Anterior cingulate cortex (tissue), 58 donors: ENCODE measurements at regions not wholly inside any gene's neighbourhood (a gene's known extent, or its start where the extent isn't known, plus 50 kb on each side); places are given as distances from the start of the nearest gene placed in this dataset.

ENCODE experiments used
- DNase-seq, 58 donors: peaks; one replicate each; lab custom pipeline; 2025; lab: John Stamatoyannopoulos, UW

- DNase-seq: peak in 34 of 58 donors; percentile 14 to 69 (median 38)
Measured at GRCh38 chr1:37234941-37235418, 200.7 kb upstream of the GRIK3 start.

DNA sequence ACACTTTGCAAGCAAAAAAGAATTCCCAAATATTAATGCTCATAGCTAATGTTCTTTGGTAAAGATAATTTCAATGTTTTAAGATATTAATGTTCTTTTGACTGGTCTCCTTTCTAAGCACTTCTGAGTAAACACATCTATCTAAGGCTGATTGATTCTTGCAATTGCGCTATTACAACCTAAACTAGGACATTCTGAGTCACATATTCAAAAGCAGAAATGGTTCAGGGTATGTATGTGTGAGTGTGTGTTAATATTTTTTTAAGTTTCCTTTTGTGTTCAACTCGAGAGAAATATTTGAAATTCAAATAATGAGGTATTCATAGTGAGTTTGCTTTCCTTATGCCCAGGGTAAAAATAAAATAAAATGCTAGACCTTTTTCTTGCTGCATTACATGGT, 203.6 kb upstream of the GRIK3 start:
- no peak for DNase-seq

DNA sequence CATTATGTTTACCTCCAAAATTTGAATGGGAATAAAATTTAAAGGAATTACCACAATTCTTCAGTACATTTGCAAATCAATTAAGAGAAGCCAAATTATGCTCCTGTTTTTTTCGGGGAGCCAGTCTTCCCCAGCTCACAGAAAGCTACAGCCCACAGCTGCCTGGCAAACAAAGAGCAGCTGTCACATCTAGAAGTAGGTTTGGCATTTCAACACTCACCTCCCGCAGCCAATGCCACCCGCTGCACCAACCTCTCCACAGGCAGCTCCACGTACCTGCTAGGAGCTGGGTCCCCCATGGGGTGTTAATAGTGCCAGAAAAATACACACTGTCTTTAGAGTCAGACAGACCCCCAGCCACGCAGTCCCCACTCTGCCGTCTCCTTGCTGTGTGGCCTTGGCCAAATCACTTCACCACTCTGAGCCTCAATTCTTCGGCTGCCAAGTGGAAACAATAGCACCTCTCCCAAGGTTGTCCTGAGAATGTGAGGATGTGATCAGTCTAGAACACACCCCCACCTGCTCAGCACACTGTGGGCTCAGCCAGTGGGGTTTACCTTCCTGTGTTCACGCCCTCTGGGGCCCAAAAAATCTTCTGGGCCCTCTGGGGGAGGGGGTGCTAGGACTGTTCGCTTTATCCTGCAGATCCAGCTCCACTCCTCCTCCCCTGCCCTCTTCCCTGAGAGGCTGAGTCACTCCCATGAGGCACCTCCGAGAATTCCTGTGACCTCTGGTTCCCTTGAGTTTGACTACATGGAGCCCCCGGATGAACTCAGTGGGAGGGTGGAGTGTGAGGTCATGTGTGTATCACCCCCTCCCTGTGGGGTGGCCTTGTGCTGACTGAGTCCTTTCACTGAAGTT, 204.3 kb upstream of the GRIK3 start:
- DNase-seq: peak in 1 of 58 donors; percentile 14

DNA sequence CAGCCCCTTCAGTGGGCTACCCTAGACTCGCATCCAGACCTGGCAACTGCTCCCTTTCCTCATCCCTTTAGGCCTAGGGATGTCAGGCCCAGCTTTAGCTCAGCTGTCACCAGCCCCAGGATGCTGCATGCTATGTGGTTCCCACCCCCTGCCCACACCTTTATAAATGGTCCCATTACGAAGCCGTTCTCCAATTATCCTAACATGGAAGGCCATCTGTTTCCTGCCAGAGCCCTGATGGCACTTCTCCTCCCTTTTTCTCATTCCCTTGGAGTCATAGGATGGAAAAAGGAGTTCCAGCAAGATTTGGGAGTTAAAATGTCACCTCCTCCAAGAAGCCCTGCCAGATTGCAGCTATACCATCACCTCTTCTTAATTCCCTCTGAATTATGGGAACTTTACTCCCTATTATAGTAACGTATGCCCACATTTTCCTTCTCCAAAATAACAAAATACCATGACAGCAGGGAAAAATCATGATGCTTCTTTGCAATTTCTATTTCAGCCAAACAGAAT, 205.0 kb upstream of the GRIK3 start:
- DNase-seq: no peak

- peak in 3 of 58 donors; percentile 4 to 16 (median 8) for DNase-seq
Measured at GRCh38 chr1:37240897-37241296, 206.6 kb upstream of the GRIK3 start.

DNA sequence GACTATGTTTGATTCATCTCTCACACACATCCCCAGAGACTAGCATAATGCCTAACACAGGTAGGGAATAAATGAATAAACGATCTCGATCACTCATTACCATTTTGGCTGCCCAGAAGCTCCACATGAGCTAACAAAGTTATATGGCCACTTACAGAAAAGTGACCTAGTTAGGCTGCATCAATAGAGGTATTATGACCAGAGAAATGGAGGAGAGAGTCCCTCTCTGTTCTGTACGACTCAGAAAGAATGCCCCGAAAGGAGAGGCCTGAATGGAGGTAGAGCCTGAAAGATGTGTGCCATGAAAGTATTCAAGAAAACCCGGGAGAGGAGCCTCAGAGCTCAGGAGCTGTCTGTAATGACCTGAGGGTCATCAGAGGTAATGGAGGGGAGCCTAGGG, 208.2 kb upstream of the GRIK3 start:
- DNase-seq: no peak

DNA sequence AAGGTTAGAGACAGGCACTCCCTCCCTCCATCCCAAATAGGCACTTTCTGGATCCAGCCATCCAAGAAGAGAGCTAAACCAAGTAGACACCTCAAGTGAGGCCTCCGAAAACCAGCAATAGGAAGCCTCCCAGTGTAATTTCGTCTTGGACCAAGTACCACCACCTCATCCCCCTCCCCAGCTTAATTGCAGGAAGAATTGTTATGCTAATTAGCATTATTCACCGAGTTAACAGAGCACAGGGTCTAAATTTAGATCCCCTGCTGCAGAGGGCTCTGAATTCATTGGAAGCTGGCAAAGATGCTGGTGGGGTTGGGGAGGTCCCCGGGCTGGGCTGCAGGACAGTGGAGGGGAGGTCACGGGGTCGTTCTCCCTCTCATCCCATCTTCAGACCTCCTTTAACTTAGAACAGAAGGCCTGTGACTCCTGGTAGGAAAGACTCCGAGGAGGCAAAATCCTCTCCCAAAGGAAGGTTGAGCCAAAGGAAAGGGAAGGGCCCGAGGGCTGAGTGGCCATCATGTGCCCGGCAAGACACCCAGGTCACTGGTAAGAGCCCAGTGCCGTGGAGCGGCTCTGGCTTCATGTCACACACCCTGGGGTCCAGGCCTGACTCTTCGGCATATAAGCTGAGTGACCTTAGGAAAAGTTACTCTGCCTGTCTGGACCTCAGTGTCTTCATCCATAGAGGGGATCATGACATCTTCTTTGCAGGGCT, 209.2 kb upstream of the GRIK3 start:
- no peak for DNase-seq

GRCh38 chr1:37244083-37244480, 209.8 kb upstream of the GRIK3 start:
- no peak for DNase-seq

DNA sequence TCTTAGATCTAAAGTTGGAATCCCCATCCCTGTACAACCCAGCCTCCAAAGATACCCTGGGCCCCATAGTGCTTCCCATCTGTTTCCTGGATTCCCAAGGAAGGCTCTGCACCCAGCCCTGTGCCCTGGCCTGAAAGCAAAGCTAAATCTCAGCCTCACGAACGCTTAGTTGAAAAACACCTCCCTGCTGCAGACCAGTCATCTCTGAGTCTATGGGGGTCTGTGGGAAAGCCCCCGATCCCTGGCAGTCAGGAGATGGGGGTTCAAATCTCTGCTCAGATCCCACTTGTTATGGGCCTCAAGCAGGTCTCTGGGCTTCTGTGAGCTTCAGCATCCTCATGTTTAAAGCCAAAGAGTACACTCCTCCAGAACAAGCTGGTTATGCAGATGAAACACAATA, 210.5 kb upstream of the GRIK3 start:
- no peak for DNase-seq

DNA sequence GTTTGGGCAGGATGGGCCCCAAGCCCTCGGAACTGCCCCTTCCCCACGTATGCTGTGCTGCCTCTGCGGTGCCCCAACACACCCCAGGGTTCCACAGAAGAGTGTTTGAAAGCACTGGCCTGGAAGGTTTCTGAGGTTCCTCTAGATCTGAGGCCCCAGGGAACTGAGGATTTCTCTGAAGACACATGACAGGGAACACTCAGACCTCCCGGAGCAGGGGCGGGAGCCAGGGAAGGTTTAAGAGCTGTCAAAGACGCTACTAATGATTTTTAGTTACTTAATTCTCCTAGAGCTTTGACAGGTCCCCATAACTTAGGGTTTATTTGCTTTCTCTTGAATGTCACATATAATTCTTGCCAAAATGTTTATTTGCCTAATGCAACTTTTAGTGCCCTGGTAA, 212.3 kb upstream of the GRIK3 start:
- DNase-seq: no peak

GRCh38 chr1:37250371-37250770, 216.1 kb upstream of the GRIK3 start:
- no peak for DNase-seq

DNA sequence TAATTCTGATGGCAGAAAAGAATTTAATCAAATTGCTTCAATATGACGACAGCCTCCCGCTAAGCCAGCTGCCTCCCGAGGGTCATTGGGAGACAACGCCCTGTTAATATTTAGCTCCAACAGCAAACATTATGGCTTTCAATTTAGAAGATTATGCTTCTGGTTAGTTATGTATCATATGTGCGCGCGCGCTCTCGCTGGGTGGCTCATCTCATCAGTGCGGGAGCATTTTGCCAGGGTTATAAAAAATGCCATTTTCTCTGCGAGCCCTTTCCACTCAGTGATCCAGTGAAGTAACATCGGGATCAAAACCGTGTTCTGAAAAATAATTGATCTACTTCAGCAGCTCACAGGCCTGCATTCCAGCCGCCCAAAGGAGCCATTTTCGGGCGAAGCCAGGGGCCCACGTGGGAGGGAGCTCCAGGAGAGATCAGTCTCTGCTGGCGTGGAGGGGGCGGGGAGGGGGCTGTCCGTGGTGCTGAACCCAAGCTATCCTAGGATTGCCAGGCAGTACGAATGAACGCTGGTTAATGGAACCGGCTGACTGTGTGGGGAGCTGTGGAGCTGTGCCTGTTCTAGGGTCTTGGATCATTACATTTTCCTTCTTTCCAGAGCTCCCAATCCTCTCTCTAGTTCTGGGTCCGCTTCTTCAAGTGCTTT, 219.1 kb upstream of the ZC3H12A start:
- DNase-seq: peak in 45 of 58 donors; percentile 6 to 75 (median 31)

DNA sequence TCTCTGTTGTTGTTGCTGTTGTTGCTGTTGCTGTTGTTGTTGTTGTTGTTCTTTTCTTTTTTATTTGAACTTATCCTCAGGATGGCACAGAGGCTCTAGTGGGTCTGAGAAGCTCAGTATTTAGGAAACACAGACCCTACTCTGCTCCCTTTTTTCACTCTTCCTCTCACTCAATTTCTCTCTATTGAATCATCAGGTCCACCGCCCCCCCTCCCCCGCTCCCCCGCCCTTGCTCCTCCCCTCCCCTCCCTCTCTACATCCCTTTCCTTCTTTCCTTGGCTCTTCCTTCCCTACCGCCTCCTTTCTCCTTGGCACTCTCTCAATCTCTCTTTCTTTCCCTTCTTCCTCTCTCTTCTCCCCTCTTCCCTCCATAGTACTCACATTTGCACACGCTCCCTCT, 218.5 kb upstream of the ZC3H12A start:
- no peak for DNase-seq

DNA sequence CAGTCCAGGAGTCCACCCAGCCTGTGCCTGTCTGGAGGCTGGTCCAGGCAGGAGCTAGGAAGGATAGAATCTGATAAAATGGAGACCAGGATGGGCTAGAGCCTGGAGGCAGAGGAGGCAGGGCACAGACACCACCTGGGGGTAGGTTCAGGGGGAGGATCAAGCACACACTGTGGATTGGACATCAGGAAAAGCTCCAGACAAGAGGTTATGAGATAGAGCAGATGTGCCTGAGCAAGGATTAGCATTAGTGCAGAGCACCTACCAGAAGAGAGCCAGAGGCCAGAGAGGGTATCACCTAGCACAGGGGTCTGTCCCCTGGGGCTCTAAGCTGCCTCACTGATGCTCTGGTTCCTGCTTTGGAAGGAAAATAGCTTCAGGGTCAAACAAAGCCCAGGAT, 216.7 kb upstream of the ZC3H12A start:
- DNase-seq: no peak

DNA sequence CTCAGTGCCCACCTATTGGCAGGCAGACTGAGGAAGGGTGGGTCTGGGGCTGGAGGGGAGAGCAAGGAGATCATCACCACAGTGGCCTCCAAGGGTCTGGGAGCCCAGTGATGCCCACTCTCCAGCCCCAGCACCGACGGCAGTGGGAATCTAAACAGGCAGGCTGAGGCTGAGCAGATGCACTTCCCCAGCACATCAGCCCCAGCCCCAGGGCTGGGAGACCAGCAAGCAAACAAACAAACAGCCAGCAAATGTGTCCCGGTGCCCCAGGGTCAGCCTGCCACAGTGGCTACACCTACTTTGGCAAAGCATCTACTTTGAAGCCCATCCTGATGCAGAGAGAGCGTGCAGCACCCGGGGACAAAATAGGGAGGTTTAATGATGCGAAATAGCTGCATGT, 216.3 kb upstream of the ZC3H12A start:
- no peak for DNase-seq

DNA sequence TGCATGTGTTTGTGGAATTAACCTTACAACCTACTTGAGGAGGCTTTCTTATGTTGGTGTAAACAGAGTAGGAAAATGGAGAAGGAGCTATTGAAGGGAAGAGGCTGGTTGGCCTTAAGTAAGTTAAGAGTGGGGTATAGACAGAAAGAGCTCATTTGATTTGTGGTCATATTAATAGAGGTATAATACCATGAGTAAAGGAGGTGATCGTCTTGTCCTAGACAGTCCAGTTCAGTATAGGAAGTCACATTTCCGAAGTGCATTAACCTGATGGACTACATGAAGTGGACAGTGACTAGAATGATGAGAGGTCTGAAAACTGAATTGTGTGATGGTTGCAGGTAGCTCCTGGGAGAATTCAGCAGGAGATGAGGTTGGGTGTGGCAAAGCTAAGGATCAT, 215.4 kb upstream of the ZC3H12A start:
- no peak for DNase-seq

DNA sequence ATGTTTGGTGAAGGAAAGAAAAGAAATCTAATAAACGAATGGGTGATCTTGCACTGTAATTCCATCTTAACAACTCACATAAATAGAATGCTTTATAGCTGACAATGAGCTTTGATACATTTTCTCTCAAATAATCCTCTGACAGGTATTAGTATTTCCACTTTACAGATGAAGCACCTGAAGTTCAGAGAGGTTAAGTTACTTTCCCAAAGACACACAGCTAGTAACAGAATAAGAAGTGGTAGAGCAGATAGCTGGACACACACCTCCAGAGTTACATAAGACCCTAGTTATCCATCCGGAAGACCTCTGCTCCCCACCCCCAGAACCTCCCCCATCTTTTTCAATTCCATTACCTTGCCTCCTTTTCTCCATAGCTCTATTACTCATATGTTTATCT, 213.3 kb upstream of the ZC3H12A start:
- no peak for DNase-seq

DNA sequence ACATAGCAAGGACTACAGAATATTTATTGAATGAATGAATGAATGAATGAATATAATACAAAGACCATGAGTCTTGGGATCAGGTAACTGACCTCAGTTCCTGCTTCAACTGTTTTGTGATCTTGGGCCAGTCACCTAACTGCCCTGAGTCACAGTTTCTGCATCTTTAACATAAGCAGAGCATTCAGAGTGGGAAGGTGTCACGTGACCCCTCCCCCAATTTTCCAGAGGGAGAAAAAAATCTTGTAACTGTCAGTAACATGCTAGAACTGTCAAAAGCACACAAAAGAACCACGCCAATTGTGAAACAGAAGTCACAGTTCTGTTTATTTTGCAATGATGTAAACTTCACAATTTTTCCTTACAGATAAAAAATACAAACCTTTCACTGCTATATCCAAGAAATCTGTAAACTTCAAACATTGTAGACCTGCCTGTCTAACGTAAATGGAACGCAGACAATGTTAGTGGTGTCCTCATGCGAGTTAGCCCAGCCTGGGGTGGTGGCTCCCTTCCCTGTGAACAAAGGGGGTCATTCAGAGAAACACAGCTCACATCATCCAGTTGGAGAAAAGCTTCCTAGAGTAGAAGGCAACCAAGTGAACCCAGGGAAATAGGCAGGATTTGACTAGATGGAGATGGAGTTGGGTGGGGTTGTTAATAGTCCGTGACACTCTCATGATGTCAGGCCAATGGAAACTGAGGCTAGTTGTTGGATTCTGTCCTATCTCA, 211.8 kb upstream of the ZC3H12A start:
- peak in 1 of 58 donors; percentile 22 for DNase-seq

DNA sequence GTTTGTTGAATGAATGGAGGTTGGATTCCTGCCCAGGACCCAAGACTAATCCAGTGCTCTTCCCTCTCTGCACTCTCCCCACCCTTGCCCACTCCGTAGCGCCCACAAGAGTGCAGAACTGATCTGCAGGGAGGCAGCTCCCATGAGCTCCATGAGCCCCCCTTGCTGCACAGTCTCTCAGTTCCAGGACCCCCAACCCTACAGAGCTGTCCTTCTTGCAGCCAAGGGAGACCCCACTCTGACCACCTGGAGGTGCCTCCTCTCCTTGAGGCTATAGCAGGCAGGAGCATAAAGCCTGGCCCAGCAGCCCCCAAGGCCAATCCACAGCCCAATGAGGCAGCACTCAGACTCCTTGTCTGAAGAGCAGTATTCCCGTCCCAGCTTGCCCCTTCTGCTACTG, 209.2 kb upstream of the ZC3H12A start:
- DNase-seq: no peak
